PC-3 (cell line): ENCODE measurements at regions not wholly inside any gene's neighbourhood (a gene's known extent, or its start where the extent isn't known, plus 50 kb on each side); places are given as distances from the start of the nearest gene placed in this dataset.

Experiments
- CTCF ChIP-seq: fragments of 300-600 bp; sonication (generic); conservative IDR thresholded peaks from 2 replicates; pipeline ENCODE4 v1.5.1; 2017; ENCODE audit warnings: antibody characterized with exemption, low read depth, mild to moderate bottlenecking, low read length
- EZH2 ChIP-seq: fragments of 300-600 bp; sonication (generic); IDR thresholded peaks from one replicate; pipeline ENCODE4 v1.6.1; 2017; ENCODE audit warnings: antibody characterized with exemption, mild to moderate bottlenecking, low read length; ENCODE audit not compliant: unreplicated experiment
- EZH2phosphoT487 ChIP-seq: fragments of 300-600 bp; sonication (generic); IDR thresholded peaks from 2 replicates; pipeline ENCODE4 v1.6.1; 2018; ENCODE audit warnings: mild to moderate bottlenecking, antibody characterized with exemption, low read length, borderline replicate concordance

GRCh38 chr1:209493559-209493958, 90.0 kb upstream of the CAMK1G start:
- TF ChIP-seq EZH2, result no peak
- no peak for TF ChIP-seq CTCF
- no peak for TF ChIP-seq EZH2phosphoT487
